MM.1S (cell line): ENCODE measurements at regions not wholly inside any gene's neighbourhood (a gene's known extent, or its start where the extent isn't known, plus 50 kb on each side); places are given as distances from the start of the nearest gene placed in this dataset.

Experiments used
- DNase-seq: peaks from one replicate; pipeline ENCODE4 v3.0.0-alpha.2; 2015
- H2AFZ ChIP-seq: fragments of 300-600 bp; sonication (generic); 2 replicates; pipeline ENCODE4 v1.6.0; 2016; ENCODE audit warnings: antibody characterized with exemption, low read length
- H3F3A ChIP-seq: fragments of 300-600 bp; sonication (generic); 2 replicates; pipeline ENCODE4 v1.6.1; 2016; ENCODE audit warnings: mild to moderate bottlenecking, antibody characterized with exemption, low read length, moderate library complexity, mixed read lengths; ENCODE audit not compliant: insufficient read depth
- H3K27ac ChIP-seq: fragments of 300-600 bp; sonication (generic); 2 replicates; pipeline ENCODE4 v1.5.1; 2016; ENCODE audit warnings: mild to moderate bottlenecking, low read length
- H3K27me3 ChIP-seq: fragments of 300-600 bp; sonication (generic); replicated peaks from 2 replicates; pipeline ENCODE4 v1.6.0; 2016; ENCODE audit warnings: low read length; ENCODE audit not compliant: insufficient read depth
- H3K36me3 ChIP-seq: fragments of 300-600 bp; sonication (generic); replicated peaks from 2 replicates; pipeline ENCODE4 v1.6.1; 2016; ENCODE audit warnings: mild to moderate bottlenecking, low read length, mixed read lengths; ENCODE audit not compliant: insufficient read depth
- H3K4me1 ChIP-seq: fragments of 300-600 bp; sonication (generic); 2 replicates; pipeline ENCODE4 v1.6.1; 2016; ENCODE audit warnings: low read length, mixed read lengths
- H3K4me2 ChIP-seq: fragments of 300-600 bp; sonication (generic); 2 replicates; pipeline ENCODE4 v1.6.0; 2016; ENCODE audit warnings: low read depth, low read length
- H3K4me3 ChIP-seq: fragments of 300-600 bp; sonication (generic); 2 replicates; pipeline ENCODE4 v1.5.1; 2016; ENCODE audit warnings: low read length, mixed read lengths
- H3K79me2 ChIP-seq: fragments of 300-600 bp; sonication (generic); 2 replicates; pipeline ENCODE4 v1.6.1; 2016; ENCODE audit warnings: mixed run types, low read length, mixed read lengths
- H3K9ac ChIP-seq: fragments of 300-600 bp; sonication (generic); 2 replicates; pipeline ENCODE4 v1.6.1; 2016; ENCODE audit warnings: low read length, mixed read lengths
- H3K9me2 ChIP-seq: fragments of 300-600 bp; sonication (generic); replicated peaks from 2 replicates; pipeline ENCODE4 v1.6.1; 2016; ENCODE audit warnings: mild to moderate bottlenecking, low read length, mixed read lengths; ENCODE audit not compliant: insufficient read depth
- H3K9me3 ChIP-seq: fragments of 300-600 bp; sonication (generic); replicated peaks from 2 replicates; pipeline ENCODE4 v1.6.1; 2016; ENCODE audit warnings: mild to moderate bottlenecking, low read length, mixed read lengths; ENCODE audit not compliant: insufficient read depth
- H4K20me1 ChIP-seq: fragments of 300-600 bp; sonication (generic); 2 replicates; pipeline ENCODE4 v1.6.1; 2016; ENCODE audit warnings: mild to moderate bottlenecking, low read length, moderate library complexity, mixed read lengths; ENCODE audit not compliant: insufficient read depth
- CTCF ChIP-seq: fragments of 300-600 bp; sonication (generic); IDR thresholded peaks from 2 replicates; pipeline ENCODE4 v1.5.1; 2016; ENCODE audit warnings: antibody characterized with exemption, low read length, mixed read lengths
- EZH2 ChIP-seq: fragments of 300-600 bp; sonication (generic); optimal IDR thresholded peaks from 2 replicates; pipeline ENCODE3; 2017; ENCODE audit warnings: low read depth, mild to moderate bottlenecking, antibody characterized with exemption, low read length, mixed read lengths
- EZH2phosphoT487 ChIP-seq: fragments of 300-600 bp; sonication (generic); IDR thresholded peaks from 2 replicates; pipeline ENCODE4 v1.6.1; 2018; ENCODE audit warnings: antibody characterized with exemption, low read length

DNA sequence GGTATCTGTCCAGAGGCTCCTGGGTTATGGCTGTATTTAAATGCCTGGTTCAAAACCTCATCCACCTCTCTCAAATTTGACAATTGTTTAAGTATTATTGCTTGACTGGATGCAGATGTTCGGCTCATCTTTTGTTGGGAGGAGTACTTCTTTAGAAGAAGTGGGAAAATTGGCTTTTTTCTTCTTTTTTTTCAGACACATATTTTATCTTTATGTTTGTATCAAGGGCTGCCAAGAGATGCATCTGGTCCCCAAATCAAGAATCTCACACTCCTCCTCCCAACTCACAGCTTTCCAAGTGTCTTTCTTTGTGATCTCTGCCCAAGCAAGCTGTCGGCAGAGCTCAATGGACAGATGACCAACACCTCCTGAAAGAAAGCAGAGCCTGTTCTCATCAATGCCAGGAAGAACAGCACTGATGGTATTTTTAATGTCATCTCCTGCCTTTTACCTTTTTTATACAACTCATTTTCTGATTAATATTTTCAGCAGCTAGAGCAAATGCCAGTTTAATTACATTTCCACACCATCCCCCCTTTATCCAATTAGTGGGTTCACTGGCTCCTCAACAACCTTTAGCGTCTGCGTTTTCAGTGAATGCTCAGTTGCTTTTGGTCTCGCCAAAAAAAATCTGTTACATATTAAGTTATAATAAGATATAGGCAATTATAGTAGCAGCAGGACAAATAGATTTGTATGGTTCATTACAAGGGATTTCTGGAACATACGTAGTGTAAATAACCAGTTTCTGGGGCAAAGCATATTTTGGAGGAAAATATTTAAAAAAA lies 110.3 kb upstream of the SLIT3 start:
- H3K9me2 ChIP-seq = no peaks in the 10 kb centered on the region
- no peak overlapping the region for H2AFZ ChIP-seq
- no peak overlapping the region for H3K4me3 ChIP-seq
- H3K4me2 ChIP-seq = no peak overlapping the region
- no peaks in the 10 kb centered on the region for H3K36me3 ChIP-seq
- no peak overlapping the region for H3K27ac ChIP-seq
- no peak overlapping the region for H3K9ac ChIP-seq
- no peaks in the 10 kb centered on the region for H3K4me1 ChIP-seq
- TF ChIP-seq EZH2 (no peak), CTCF (no peak), EZH2phosphoT487 (no peak)
- no peaks in the 10 kb centered on the region for H4K20me1 ChIP-seq
- H3K27me3 ChIP-seq = no peaks in the 10 kb centered on the region
- H3F3A ChIP-seq = no peaks in the 10 kb centered on the region
- no peaks in the 10 kb centered on the region for H3K79me2 ChIP-seq
- DNase-seq = no peak
- no peaks in the 10 kb centered on the region for H3K9me3 ChIP-seq

DNA sequence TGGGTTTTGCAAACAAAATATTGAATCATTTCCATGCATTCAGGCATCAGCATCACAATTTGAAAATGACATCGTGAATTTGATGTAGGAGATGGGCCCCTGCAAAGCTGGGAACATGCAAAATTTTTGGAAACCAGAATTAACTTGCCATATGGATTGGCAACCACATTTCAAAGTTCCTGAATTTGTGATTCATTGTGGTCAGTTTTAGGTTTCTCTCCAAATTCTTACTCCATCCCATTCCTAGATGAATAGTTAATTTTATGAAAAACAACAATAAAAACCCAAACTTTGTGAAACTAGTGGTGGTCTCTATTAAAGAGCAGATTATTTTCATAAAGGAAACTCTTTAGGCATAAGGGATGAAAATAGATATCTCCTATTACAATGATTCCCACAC lies 107.8 kb upstream of the SLIT3 start:
- no peak for TF ChIP-seq EZH2
- no peak for TF ChIP-seq EZH2phosphoT487
- TF ChIP-seq CTCF = no peak
- H3K9ac ChIP-seq = no peak overlapping the region
- H3F3A ChIP-seq = no peaks in the 10 kb centered on the region
- H3K4me2 ChIP-seq = no peak overlapping the region
- H4K20me1 ChIP-seq = no peaks in the 10 kb centered on the region
- no peaks in the 10 kb centered on the region for H3K9me2 ChIP-seq
- no peaks in the 10 kb centered on the region for H3K79me2 ChIP-seq
- no peaks in the 10 kb centered on the region for H3K9me3 ChIP-seq
- no peaks in the 10 kb centered on the region for H3K27me3 ChIP-seq
- no peak for DNase-seq
- no peak overlapping the region for H3K4me3 ChIP-seq
- no peaks in the 10 kb centered on the region for H3K36me3 ChIP-seq
- no peak overlapping the region for H2AFZ ChIP-seq
- no peaks in the 10 kb centered on the region for H3K4me1 ChIP-seq
- no peak overlapping the region for H3K27ac ChIP-seq

GRCh38 chr5:169408171-169408570 lies 107.2 kb upstream of the SLIT3 start:
- no peaks in the 10 kb centered on the region for H3K4me1 ChIP-seq
- H3K9me3 ChIP-seq = no peaks in the 10 kb centered on the region
- no peak overlapping the region for H3K4me2 ChIP-seq
- no peak overlapping the region for H3K9ac ChIP-seq
- no peak for DNase-seq
- no peaks in the 10 kb centered on the region for H3K79me2 ChIP-seq
- H3K36me3 ChIP-seq = no peaks in the 10 kb centered on the region
- H4K20me1 ChIP-seq = no peaks in the 10 kb centered on the region
- no peaks in the 10 kb centered on the region for H3F3A ChIP-seq
- TF ChIP-seq EZH2phosphoT487 (no peak), CTCF (no peak), EZH2 (no peak)
- H3K27me3 ChIP-seq = no peaks in the 10 kb centered on the region
- H3K9me2 ChIP-seq = no peaks in the 10 kb centered on the region
- no peak overlapping the region for H3K27ac ChIP-seq
- no peak overlapping the region for H2AFZ ChIP-seq
- no peak overlapping the region for H3K4me3 ChIP-seq
